ENCODE measurements at regions not wholly inside any gene's neighbourhood (a gene's known extent, or its start where the extent isn't known, plus 50 kb on each side); places are given as distances from the start of the nearest gene placed in this dataset.

DNA sequence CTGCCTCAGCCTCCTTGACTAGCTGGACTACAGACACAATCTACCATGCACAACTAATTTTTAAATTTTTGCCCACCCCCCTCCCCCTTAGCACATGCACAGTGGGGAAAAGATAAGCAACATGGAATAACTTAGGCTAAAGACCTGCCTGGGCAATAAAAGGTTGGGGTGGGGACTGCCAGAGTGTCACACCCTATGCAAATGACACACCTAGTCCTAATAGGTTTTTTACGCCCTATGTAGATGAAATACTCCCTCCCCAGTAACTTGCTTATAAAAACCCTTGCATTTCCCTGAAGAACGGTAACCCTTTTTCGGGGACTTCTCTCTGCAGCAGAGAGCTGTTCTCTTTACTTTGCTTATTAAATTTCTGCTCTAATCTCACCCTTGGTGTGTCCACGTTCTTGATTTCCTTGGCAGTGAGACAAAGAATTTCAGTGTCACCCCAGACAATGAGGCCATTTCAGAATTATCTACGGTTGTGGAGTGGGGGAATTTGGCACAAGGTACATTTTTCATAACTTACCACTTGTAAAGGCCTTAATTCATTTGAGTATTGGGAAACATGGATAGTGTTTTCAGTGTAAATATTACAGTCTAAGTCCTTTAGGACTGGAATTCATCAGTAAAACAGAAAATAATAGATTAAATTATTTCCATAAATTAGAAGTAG, 109.2 kb downstream of the NOL4 start:
- TF ChIP-seq ZFP3 (CRISPR knock-in tag; IDR thresholded peaks at IDR 0.05) (no peak), ZC3H10 (CRISPR knock-in tag; IDR thresholded peaks at IDR 0.05) (no peak), TCF4 (CRISPR knock-in tag; IDR thresholded peaks at IDR 0.05; ENCODE audit: borderline replicate concordance) (no peak), ESRRG (CRISPR knock-in tag; IDR thresholded peaks at IDR 0.05) (no peak)
- TF ChIP-seq, protein P1, sequence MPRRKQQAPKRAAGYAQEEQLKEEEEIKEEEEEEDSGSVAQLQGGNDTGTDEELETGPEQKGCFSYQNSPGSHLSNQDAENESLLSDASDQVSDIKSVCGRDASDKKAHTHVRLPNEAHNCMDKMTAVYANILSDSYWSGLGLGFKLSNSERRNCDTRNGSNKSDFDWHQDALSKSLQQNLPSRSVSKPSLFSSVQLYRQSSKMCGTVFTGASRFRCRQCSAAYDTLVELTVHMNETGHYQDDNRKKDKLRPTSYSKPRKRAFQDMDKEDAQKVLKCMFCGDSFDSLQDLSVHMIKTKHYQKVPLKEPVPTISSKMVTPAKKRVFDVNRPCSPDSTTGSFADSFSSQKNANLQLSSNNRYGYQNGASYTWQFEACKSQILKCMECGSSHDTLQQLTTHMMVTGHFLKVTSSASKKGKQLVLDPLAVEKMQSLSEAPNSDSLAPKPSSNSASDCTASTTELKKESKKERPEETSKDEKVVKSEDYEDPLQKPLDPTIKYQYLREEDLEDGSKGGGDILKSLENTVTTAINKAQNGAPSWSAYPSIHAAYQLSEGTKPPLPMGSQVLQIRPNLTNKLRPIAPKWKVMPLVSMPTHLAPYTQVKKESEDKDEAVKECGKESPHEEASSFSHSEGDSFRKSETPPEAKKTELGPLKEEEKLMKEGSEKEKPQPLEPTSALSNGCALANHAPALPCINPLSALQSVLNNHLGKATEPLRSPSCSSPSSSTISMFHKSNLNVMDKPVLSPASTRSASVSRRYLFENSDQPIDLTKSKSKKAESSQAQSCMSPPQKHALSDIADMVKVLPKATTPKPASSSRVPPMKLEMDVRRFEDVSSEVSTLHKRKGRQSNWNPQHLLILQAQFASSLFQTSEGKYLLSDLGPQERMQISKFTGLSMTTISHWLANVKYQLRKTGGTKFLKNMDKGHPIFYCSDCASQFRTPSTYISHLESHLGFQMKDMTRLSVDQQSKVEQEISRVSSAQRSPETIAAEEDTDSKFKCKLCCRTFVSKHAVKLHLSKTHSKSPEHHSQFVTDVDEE (CRISPR knock-in tag; IDR thresholded peaks at IDR 0.05), result no peak
- TF ChIP-seq, protein P2, sequence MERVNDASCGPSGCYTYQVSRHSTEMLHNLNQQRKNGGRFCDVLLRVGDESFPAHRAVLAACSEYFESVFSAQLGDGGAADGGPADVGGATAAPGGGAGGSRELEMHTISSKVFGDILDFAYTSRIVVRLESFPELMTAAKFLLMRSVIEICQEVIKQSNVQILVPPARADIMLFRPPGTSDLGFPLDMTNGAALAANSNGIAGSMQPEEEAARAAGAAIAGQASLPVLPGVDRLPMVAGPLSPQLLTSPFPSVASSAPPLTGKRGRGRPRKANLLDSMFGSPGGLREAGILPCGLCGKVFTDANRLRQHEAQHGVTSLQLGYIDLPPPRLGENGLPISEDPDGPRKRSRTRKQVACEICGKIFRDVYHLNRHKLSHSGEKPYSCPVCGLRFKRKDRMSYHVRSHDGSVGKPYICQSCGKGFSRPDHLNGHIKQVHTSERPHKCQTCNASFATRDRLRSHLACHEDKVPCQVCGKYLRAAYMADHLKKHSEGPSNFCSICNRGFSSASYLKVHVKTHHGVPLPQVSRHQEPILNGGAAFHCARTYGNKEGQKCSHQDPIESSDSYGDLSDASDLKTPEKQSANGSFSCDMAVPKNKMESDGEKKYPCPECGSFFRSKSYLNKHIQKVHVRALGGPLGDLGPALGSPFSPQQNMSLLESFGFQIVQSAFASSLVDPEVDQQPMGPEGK (CRISPR knock-in tag; IDR thresholded peaks at IDR 0.05; ENCODE audit: borderline replicate concordance), result no peak

Data from SK-N-SH treated with all-trans-retinoic acid at 6 μM for 48 hours (cell line).